Astrocyte (in vitro differentiated cells and primary cell): ENCODE measurements at regions not wholly inside any gene's neighbourhood (a gene's known extent, or its start where the extent isn't known, plus 50 kb on each side); places are given as distances from the start of the nearest gene placed in this dataset.

ENCODE experiments used
- DNase-seq: peaks from one replicate; pipeline ENCODE4 v3.0.0-alpha.2; 2010; ENCODE audit warnings: low read depth
- FAIRE-seq: peaks from 2 replicates; lab custom pipeline; 2011; peaks lifted over from hg19 to GRCh38; lab: Jason Lieb, UNC
- H2AFZ ChIP-seq: 2 replicates; pipeline ENCODE4 v1.6.0; 2012; ENCODE audit warnings: low read depth, low read length, inconsistent platforms
- H3K27ac ChIP-seq: 2 replicates; pipeline ENCODE4 v1.5.1; 2011; ENCODE audit warnings: low read depth, low read length, inconsistent platforms
- H3K27me3 ChIP-seq: 2 replicates; pipeline ENCODE4 v1.6.0; 2011; ENCODE audit warnings: low read length, inconsistent platforms; ENCODE audit not compliant: insufficient read depth
- H3K36me3 ChIP-seq: 2 replicates; pipeline ENCODE4 v1.5.1; 2011; ENCODE audit warnings: low read length, inconsistent platforms; ENCODE audit not compliant: insufficient read depth
- H3K4me1 ChIP-seq: 2 replicates; pipeline ENCODE4 v1.5.1; 2011; ENCODE audit warnings: low read length, inconsistent platforms; ENCODE audit not compliant: insufficient read depth
- H3K4me2 ChIP-seq: 2 replicates; pipeline ENCODE4 v1.6.0; 2012; ENCODE audit warnings: low read length, inconsistent platforms
- H3K4me3 ChIP-seq: 2 replicates; pipeline ENCODE4 v1.5.1; 2011; ENCODE audit warnings: low read depth, mild to moderate bottlenecking, low read length, inconsistent platforms; ENCODE audit not compliant: insufficient read depth
- H3K79me2 ChIP-seq: 2 replicates; pipeline ENCODE4 v1.6.0; 2012; ENCODE audit warnings: mild to moderate bottlenecking, low read length, inconsistent platforms; ENCODE audit not compliant: insufficient read depth
- H3K9ac ChIP-seq: 2 replicates; pipeline ENCODE4 v1.6.0; 2012; ENCODE audit warnings: mild to moderate bottlenecking, low read length, inconsistent platforms
- H3K9me3 ChIP-seq: 2 replicates; pipeline ENCODE4 v1.5.1; 2012; ENCODE audit warnings: low read depth, mild to moderate bottlenecking, low read length, inconsistent platforms; ENCODE audit not compliant: insufficient read depth
- H4K20me1 ChIP-seq: 2 replicates; pipeline ENCODE4 v1.6.0; 2012; ENCODE audit warnings: low read length, inconsistent platforms; ENCODE audit not compliant: insufficient read depth
- H3K27ac Mint-ChIP-seq: one replicate; pipeline ENCODE4 v1.8.0; 2021; ENCODE audit warnings: mild to moderate bottlenecking, mixed read lengths; ENCODE audit not compliant: unreplicated experiment
- H3K27me3 Mint-ChIP-seq: one replicate; pipeline ENCODE4 v1.8.0; 2021; ENCODE audit warnings: low read depth, mixed read lengths; ENCODE audit not compliant: unreplicated experiment
- H3K36me3 Mint-ChIP-seq: one replicate; pipeline ENCODE4 v1.8.0; 2021; ENCODE audit warnings: low read depth, mixed read lengths; ENCODE audit not compliant: unreplicated experiment
- H3K4me1 Mint-ChIP-seq: one replicate; pipeline ENCODE4 v1.8.0; 2021; ENCODE audit warnings: low read depth, mixed read lengths; ENCODE audit not compliant: unreplicated experiment
- H3K4me3 Mint-ChIP-seq: one replicate; pipeline ENCODE4 v1.8.0; 2021; ENCODE audit warnings: mild to moderate bottlenecking, moderate library complexity, mixed read lengths; ENCODE audit not compliant: unreplicated experiment
- H3K9me3 Mint-ChIP-seq: one replicate; pipeline ENCODE4 v1.8.0; 2021; ENCODE audit warnings: mild to moderate bottlenecking, mixed read lengths; ENCODE audit not compliant: unreplicated experiment
- CTCF ChIP-seq: IDR thresholded peaks from 2 replicates; pipeline ENCODE4 v1.5.1; 2011; ENCODE audit warnings: low read depth, mild to moderate bottlenecking, inconsistent platforms, low read length, moderate library complexity; ENCODE audit not compliant: insufficient read depth
- EZH2 ChIP-seq: IDR thresholded peaks from 2 replicates; pipeline ENCODE4 v1.6.1; 2012; ENCODE audit warnings: mild to moderate bottlenecking, low read length, inconsistent platforms; ENCODE audit not compliant: insufficient read depth

- no peak for DNase-seq
- Mint-ChIP-seq H3K36me3 (no peaks in the 10 kb centered on the region), H3K9me3 (no peaks in the 10 kb centered on the region), H3K4me1 (no peaks in the 10 kb centered on the region), H3K4me3 (no peak overlapping the region), H3K27me3 (peaks cover 4% of the 10 kb centered on the region), H3K27ac (no peak overlapping the region)
- Histone ChIP-seq H3K36me3 (no peaks in the 10 kb centered on the region), H3K9ac (no peak overlapping the region), H3K27me3 (no peaks in the 10 kb centered on the region), H4K20me1 (no peaks in the 10 kb centered on the region), H3K9me3 (peaks cover 3% of the 10 kb centered on the region), H3K27ac (no peak overlapping the region), H2AFZ (no peak overlapping the region), H3K79me2 (no peaks in the 10 kb centered on the region), H3K4me2 (no peak overlapping the region), H3K4me1 (no peaks in the 10 kb centered on the region), H3K4me3 (no peak overlapping the region)
- no peak for TF ChIP-seq EZH2
- no peak for TF ChIP-seq CTCF
- no peak for FAIRE-seq
Observed at GRCh38 chr6:86529635-86530034, 407.7 kb upstream of the HTR1E start.

- H2AFZ ChIP-seq, result no peak overlapping the region
- Mint-ChIP-seq H3K36me3 (no peaks in the 10 kb centered on the region), H3K4me1 (no peaks in the 10 kb centered on the region), H3K9me3 (peaks cover under 1% of the 10 kb centered on the region), H3K27me3 (peaks cover 4% of the 10 kb centered on the region), H3K4me3 (no peak overlapping the region), H3K27ac (no peak overlapping the region)
- H3K27ac ChIP-seq, result no peak overlapping the region
- no peaks in the 10 kb centered on the region for H3K36me3 ChIP-seq
- H3K4me3 ChIP-seq, result no peak overlapping the region
- TF ChIP-seq EZH2, result no peak
- TF ChIP-seq CTCF, result no peak
- H3K4me1 ChIP-seq, result no peaks in the 10 kb centered on the region
- DNase-seq (no peak), FAIRE-seq (no peak)
- H3K4me2 ChIP-seq, result no peak overlapping the region
- no peaks in the 10 kb centered on the region for H3K79me2 ChIP-seq
- H3K9me3 ChIP-seq, result peaks cover 3% of the 10 kb centered on the region
- H3K27me3 ChIP-seq, result no peaks in the 10 kb centered on the region
- no peak overlapping the region for H3K9ac ChIP-seq
- no peaks in the 10 kb centered on the region for H4K20me1 ChIP-seq
Observed at GRCh38 chr6:86526238-86526637, 411.1 kb upstream of the HTR1E start.

GRCh38 chr6:86516087-86516486, 421.2 kb upstream of the HTR1E start:
- no peak overlapping the region for H3K27ac ChIP-seq

More at GRCh38 chr6:86516087-86516486, 421.2 kb upstream of the HTR1E start:
- Histone ChIP-seq H2AFZ (no peak overlapping the region), H4K20me1 (no peaks in the 10 kb centered on the region), H3K9ac (no peak overlapping the region), H3K4me3 (no peak overlapping the region), H3K79me2 (no peaks in the 10 kb centered on the region), H3K9me3 (no peaks in the 10 kb centered on the region), H3K4me1 (no peaks in the 10 kb centered on the region), H3K36me3 (no peaks in the 10 kb centered on the region), H3K4me2 (no peak overlapping the region), H3K27me3 (no peaks in the 10 kb centered on the region)
- Mint-ChIP-seq H3K9me3 (no peaks in the 10 kb centered on the region), H3K27me3 (no peaks in the 10 kb centered on the region), H3K4me3 (no peak overlapping the region), H3K27ac (no peak overlapping the region), H3K4me1 (no peaks in the 10 kb centered on the region), H3K36me3 (no peaks in the 10 kb centered on the region)
- no peak for DNase-seq
- no peak for FAIRE-seq
- no peak for TF ChIP-seq CTCF
- no peak for TF ChIP-seq EZH2
